Retinal pigment epithelial cell (primary cell): ENCODE measurements at regions not wholly inside any gene's neighbourhood (a gene's known extent, or its start where the extent isn't known, plus 50 kb on each side); places are given as distances from the start of the nearest gene placed in this dataset.
"Not testable (repeated sequence)": the region's sequence is repeated elsewhere in the genome, so short reads cannot be mapped to it uniquely, and the experiment has no call there.

Experiments
- DNase-seq: peaks from one replicate; pipeline ENCODE4 v3.0.0-alpha.2; 2010; ENCODE audit warnings: low read depth
- H3K4me3 ChIP-seq: 2 replicates; pipeline ENCODE4 v1.5.1; 2011; ENCODE audit warnings: mild to moderate bottlenecking, low read length, control low read depth, moderate library complexity
- CTCF ChIP-seq: conservative IDR thresholded peaks from 2 replicates; pipeline ENCODE4 v1.5.1; 2011; ENCODE audit warnings: low read depth, low read length, control low read depth, inconsistent platforms

- no peak overlapping the region for H3K4me3 ChIP-seq
- TF ChIP-seq CTCF = no peak
- no peak for DNase-seq
These were observed 866.0 kb upstream of the PRKX start for GRCh38 chrX:4579480-4579879.

GRCh38 chrX:4572691-4573090 is 859.2 kb upstream of the PRKX start:
- no peak for DNase-seq
- no peak for TF ChIP-seq CTCF

GRCh38 chrX:4570151-4570550 is 856.7 kb upstream of the PRKX start:
- no peak for TF ChIP-seq CTCF
- DNase-seq = no peak
- H3K4me3 ChIP-seq = no peak overlapping the region

More at GRCh38 chrX:4572691-4573090, 859.2 kb upstream of the PRKX start:
- no peak overlapping the region for H3K4me3 ChIP-seq

- DNase-seq = no peak
- no peak for TF ChIP-seq CTCF
- no peak overlapping the region for H3K4me3 ChIP-seq
These were observed 846.7 kb upstream of the PRKX start for GRCh38 chrX:4560192-4560591.

- no peak for DNase-seq
- TF ChIP-seq CTCF = peak; percentile 34
- no peak overlapping the region for H3K4me3 ChIP-seq
These were observed 836.6 kb upstream of the PRKX start for GRCh38 chrX:4550018-4550417.

- TF ChIP-seq CTCF = peak; percentile 91
- DNase-seq = no peak
- no peak overlapping the region for H3K4me3 ChIP-seq
These were observed 833.9 kb upstream of the PRKX start for GRCh38 chrX:4547213-4547836.

- not testable (repeated sequence) for DNase-seq, H3K4me3 ChIP-seq
These were observed 832.7 kb upstream of the PRKX start for GRCh38 chrX:4546178-4546577.
